ENCODE measurements at regions not wholly inside any gene's neighbourhood (a gene's known extent, or its start where the extent isn't known, plus 50 kb on each side); places are given as distances from the start of the nearest gene placed in this dataset.

DNA sequence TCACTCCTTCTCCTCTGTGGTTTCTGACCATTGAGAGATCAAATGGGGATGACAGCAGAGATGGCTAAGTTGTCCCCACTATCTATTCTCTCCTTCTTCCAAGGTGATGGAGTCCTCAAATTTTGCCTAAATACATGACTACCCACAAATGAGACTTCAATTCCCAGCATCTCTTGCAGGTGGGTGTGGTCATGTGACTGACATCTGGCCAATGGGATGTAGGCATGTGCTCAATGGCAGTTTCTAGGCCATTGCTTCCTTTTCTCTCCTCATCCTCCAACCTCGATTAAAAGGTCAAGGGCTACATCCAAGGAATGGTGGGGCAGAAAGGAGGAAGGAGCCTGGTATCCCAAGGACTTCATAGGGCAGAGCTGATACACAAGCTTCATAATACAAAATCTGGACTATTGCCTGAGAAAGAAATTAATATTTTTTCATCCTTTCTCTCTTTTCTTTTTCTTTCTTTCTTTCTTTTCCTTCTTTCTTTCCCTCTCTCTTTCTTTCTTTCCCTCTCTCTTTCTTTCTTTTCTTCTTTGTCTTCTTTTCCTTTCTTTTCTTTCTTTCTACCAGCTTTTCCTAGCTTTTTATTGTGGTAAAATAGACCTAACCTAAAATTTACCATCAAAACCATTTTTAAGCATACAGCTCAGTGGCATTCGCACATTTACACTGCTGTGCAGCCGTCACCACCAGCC, 100.9 kb upstream of the PRB2 start:
- peaks cover 32% of the 10 kb centered on the region for H3K27me3 Mint-ChIP-seq (ENCODE audit: low read depth)
- ATAC-seq: no peak
- ChIA-PET POLR2A (no interaction called here), CTCF (interaction anchor here (0.6 to 0.9 kb wide), 2 partner anchors 250 to 537 kb away, joined by 3 to 5 read pairs; no protein-coding TSS in a partner anchor)
- peaks cover 9% of the 10 kb centered on the region for H3K4me1 Mint-ChIP-seq
- H3K36me3 Mint-ChIP-seq: no peaks in the 10 kb centered on the region
- H3K4me3 Mint-ChIP-seq: no peak overlapping the region
- TF ChIP-seq, protein P1, sequence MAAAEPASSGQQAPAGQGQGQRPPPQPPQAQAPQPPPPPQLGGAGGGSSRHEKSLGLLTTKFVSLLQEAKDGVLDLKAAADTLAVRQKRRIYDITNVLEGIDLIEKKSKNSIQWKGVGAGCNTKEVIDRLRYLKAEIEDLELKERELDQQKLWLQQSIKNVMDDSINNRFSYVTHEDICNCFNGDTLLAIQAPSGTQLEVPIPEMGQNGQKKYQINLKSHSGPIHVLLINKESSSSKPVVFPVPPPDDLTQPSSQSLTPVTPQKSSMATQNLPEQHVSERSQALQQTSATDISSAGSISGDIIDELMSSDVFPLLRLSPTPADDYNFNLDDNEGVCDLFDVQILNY (CRISPR knock-in tag; IDR thresholded peaks at IDR 0.05): no peak
- TF ChIP-seq TCF7 (CRISPR knock-in tag; IDR thresholded peaks at IDR 0.05; ENCODE audit: low read depth) (no peak), NFATC4 (CRISPR knock-in tag; IDR thresholded peaks at IDR 0.05) (no peak), GTF2I (CRISPR knock-in tag; conservative IDR thresholded peaks at IDR 0.05) (no peak), NFYB (CRISPR knock-in tag; conservative IDR thresholded peaks at IDR 0.05; ENCODE audit: low read depth) (0 out of 2 replicates have a peak, but pooled peaks have one; percentile 9), SMAD3 (CRISPR knock-in tag; IDR thresholded peaks at IDR 0.05; ENCODE audit: borderline replicate concordance) (no peak)
- TF ChIP-seq, protein P2, sequence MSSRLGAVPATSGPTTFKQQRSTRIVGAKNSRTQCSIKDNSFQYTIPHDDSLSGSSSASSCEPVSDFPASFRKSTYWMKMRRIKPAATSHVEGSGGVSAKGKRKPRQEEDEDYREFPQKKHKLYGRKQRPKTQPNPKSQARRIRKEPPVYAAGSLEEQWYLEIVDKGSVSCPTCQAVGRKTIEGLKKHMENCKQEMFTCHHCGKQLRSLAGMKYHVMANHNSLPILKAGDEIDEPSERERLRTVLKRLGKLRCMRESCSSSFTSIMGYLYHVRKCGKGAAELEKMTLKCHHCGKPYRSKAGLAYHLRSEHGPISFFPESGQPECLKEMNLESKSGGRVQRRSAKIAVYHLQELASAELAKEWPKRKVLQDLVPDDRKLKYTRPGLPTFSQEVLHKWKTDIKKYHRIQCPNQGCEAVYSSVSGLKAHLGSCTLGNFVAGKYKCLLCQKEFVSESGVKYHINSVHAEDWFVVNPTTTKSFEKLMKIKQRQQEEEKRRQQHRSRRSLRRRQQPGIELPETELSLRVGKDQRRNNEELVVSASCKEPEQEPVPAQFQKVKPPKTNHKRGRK (CRISPR knock-in tag; IDR thresholded peaks at IDR 0.05; ENCODE audit: borderline replicate concordance): peak; percentile 98
- TF ChIP-seq, protein P3, sequence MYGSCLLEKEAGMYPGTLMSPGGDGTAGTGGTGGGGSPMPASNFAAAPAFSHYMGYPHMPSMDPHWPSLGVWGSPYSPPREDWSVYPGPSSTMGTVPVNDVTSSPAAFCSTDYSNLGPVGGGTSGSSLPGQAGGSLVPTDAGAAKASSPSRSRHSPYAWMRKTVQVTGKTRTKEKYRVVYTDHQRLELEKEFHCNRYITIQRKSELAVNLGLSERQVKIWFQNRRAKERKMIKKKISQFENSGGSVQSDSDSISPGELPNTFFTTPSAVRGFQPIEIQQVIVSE (CRISPR knock-in tag; IDR thresholded peaks at IDR 0.05; ENCODE audit: borderline replicate concordance): no peak
- TF ChIP-seq, protein P4, sequence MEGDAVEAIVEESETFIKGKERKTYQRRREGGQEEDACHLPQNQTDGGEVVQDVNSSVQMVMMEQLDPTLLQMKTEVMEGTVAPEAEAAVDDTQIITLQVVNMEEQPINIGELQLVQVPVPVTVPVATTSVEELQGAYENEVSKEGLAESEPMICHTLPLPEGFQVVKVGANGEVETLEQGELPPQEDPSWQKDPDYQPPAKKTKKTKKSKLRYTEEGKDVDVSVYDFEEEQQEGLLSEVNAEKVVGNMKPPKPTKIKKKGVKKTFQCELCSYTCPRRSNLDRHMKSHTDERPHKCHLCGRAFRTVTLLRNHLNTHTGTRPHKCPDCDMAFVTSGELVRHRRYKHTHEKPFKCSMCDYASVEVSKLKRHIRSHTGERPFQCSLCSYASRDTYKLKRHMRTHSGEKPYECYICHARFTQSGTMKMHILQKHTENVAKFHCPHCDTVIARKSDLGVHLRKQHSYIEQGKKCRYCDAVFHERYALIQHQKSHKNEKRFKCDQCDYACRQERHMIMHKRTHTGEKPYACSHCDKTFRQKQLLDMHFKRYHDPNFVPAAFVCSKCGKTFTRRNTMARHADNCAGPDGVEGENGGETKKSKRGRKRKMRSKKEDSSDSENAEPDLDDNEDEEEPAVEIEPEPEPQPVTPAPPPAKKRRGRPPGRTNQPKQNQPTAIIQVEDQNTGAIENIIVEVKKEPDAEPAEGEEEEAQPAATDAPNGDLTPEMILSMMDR (IDR thresholded peaks at IDR 0.05): no peak
- TF ChIP-seq, protein P5, sequence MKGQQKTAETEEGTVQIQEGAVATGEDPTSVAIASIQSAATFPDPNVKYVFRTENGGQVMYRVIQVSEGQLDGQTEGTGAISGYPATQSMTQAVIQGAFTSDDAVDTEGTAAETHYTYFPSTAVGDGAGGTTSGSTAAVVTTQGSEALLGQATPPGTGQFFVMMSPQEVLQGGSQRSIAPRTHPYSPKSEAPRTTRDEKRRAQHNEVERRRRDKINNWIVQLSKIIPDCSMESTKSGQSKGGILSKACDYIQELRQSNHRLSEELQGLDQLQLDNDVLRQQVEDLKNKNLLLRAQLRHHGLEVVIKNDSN (CRISPR knock-in tag; IDR thresholded peaks at IDR 0.05): peak; percentile 85
- TF ChIP-seq, protein P6, sequence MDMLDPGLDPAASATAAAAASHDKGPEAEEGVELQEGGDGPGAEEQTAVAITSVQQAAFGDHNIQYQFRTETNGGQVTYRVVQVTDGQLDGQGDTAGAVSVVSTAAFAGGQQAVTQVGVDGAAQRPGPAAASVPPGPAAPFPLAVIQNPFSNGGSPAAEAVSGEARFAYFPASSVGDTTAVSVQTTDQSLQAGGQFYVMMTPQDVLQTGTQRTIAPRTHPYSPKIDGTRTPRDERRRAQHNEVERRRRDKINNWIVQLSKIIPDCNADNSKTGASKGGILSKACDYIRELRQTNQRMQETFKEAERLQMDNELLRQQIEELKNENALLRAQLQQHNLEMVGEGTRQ (CRISPR knock-in tag; IDR thresholded peaks at IDR 0.05): peak; percentile 92
- no peaks in the 10 kb centered on the region for H3K9me3 Mint-ChIP-seq
- no peak for DNase-seq (ENCODE audit: low spot score)
- H3K27ac Mint-ChIP-seq: no peak overlapping the region

DNA sequence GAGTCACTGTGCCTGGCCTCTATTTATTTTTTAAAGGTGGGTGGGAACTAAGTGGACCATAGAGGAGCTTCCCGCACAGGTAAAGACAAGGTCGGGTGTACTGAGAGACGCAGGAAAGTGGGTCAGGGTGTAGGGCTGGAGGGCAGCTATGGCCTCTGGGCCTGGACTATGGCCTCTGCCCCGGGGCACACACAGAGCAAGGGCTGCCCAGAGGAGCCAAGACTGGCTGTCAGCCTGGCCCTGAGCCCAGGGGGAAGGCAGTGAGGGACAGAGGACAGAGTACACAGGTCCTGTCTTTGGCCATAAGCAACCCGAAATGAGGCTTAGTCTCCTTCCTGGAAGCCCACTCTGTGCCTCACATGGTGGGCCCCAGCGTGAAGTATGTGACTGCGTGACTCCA, 102.1 kb upstream of the PRB2 start:
- DNase-seq (ENCODE audit: low spot score) (no peak), ATAC-seq (no peak)
- Mint-ChIP-seq H3K4me3 (no peak overlapping the region), H3K36me3 (no peaks in the 10 kb centered on the region), H3K4me1 (peaks cover 9% of the 10 kb centered on the region), H3K9me3 (no peaks in the 10 kb centered on the region), H3K27me3 (ENCODE audit: low read depth) (peaks cover 44% of the 10 kb centered on the region), H3K27ac (no peak overlapping the region)
- no peak for TF ChIP-seq CBFB (CRISPR knock-in tag; IDR thresholded peaks at IDR 0.05; ENCODE audit: low read depth)
- CTCF ChIA-PET: no interaction called here
- POLR2A ChIA-PET: interaction anchor here (0.6 kb wide), 1 partner anchor 846 kb away, joined by 3 read pairs; no protein-coding TSS in a partner anchor

DNA sequence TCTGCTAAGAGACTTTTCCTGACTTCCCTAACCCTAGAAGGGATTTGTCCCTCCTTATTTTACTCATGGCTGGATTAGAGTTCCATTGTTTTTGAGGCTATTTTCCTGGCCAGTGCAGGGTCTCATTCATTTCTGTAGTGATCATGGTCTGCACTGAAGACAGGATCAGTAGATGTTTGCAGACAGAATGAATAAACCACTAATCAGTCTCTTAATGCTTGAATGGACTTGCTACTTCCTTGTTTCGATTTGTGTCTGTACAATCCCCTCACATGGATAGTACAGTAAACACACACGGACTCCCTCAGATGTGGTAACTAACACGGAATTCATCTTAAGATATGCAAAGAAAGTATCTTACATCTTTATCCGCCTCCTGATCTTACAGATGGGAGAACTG, 102.6 kb upstream of the PRB2 start:
- H3K27ac Mint-ChIP-seq: no peak overlapping the region
- DNase-seq (ENCODE audit: low spot score) (no peak), ATAC-seq (no peak)
- H3K36me3 Mint-ChIP-seq: no peaks in the 10 kb centered on the region
- no peak overlapping the region for H3K4me3 Mint-ChIP-seq
- CTCF ChIA-PET: no interaction called here
- H3K27me3 Mint-ChIP-seq (ENCODE audit: low read depth): peaks cover 49% of the 10 kb centered on the region
- POLR2A ChIA-PET: interaction anchor here (0.6 kb wide), 1 partner anchor 846 kb away, joined by 3 read pairs; no protein-coding TSS in a partner anchor
- H3K9me3 Mint-ChIP-seq: no peaks in the 10 kb centered on the region
- peaks cover 9% of the 10 kb centered on the region for H3K4me1 Mint-ChIP-seq
- TF ChIP-seq, protein P7, sequence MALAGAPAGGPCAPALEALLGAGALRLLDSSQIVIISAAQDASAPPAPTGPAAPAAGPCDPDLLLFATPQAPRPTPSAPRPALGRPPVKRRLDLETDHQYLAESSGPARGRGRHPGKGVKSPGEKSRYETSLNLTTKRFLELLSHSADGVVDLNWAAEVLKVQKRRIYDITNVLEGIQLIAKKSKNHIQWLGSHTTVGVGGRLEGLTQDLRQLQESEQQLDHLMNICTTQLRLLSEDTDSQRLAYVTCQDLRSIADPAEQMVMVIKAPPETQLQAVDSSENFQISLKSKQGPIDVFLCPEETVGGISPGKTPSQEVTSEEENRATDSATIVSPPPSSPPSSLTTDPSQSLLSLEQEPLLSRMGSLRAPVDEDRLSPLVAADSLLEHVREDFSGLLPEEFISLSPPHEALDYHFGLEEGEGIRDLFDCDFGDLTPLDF (CRISPR knock-in tag; IDR thresholded peaks at IDR 0.05): no peak
- TF ChIP-seq SOX15 (CRISPR knock-in tag; IDR thresholded peaks at IDR 0.05): no peak
- no peak for TF ChIP-seq ZNF232 (CRISPR knock-in tag; IDR thresholded peaks at IDR 0.05)
- no peak for TF ChIP-seq NFATC4 (CRISPR knock-in tag; IDR thresholded peaks at IDR 0.05)
- TF ChIP-seq, protein P8, sequence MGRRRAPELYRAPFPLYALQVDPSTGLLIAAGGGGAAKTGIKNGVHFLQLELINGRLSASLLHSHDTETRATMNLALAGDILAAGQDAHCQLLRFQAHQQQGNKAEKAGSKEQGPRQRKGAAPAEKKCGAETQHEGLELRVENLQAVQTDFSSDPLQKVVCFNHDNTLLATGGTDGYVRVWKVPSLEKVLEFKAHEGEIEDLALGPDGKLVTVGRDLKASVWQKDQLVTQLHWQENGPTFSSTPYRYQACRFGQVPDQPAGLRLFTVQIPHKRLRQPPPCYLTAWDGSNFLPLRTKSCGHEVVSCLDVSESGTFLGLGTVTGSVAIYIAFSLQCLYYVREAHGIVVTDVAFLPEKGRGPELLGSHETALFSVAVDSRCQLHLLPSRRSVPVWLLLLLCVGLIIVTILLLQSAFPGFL (CRISPR knock-in tag; IDR thresholded peaks at IDR 0.05; ENCODE audit: borderline replicate concordance): no peak
- TF ChIP-seq ETV6 (CRISPR knock-in tag; IDR thresholded peaks at IDR 0.05): no peak
- TF ChIP-seq TEAD1 (CRISPR knock-in tag; IDR thresholded peaks at IDR 0.05): no peak

Data from WTC11 (cell line).